ENCODE measurements at regions not wholly inside any gene's neighbourhood (a gene's known extent, or its start where the extent isn't known, plus 50 kb on each side); places are given as distances from the start of the nearest gene placed in this dataset.

DNA sequence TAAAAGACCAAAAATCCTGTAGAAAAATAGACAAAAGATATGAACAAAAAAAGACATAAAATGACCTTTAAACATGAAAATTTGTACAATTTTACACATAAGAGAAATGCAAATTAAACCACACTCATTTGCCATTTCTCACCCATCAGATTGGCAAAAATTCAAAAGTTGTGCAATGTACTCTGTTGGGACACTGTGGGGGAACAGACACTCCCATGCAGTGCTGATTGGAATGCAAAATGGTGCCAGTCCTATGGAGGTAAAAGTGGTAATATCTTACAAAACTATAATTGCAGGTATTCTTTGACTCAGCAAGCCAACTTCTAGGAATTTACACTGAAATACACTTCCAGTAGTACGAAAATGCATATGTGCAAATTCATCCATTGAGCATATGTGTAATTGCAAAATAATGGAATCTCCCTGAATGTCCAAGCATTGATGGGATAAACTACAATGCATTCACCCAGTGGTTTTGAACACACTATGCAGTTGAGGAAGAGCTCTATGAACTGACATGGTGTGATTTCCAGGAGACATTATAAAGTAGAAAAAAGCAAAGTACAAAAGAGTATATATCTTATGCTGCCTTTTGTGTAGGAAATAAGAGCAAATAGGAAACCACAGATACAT lies 201.8 kb upstream of the ZNF521 start:
- H3K27me3 ChIP-seq (ENCODE audit: low read depth): no peaks in the 10 kb centered on the region
- H3K9me3 ChIP-seq (replicated peaks): no peaks in the 10 kb centered on the region
- H3K4me3 ChIP-seq: no peak overlapping the region
- peaks cover 8% of the 10 kb centered on the region for H3K4me1 ChIP-seq
- H3K36me3 ChIP-seq: no peaks in the 10 kb centered on the region
- no peak for DNase-seq
- intact Hi-C loops (cut with micrococcal nuclease): no loop called here
- no peak for TF ChIP-seq CTCF (IDR thresholded peaks at IDR 0.05; ENCODE audit: borderline replicate concordance)
- H3K27ac ChIP-seq (replicated peaks): no peak overlapping the region

DNA sequence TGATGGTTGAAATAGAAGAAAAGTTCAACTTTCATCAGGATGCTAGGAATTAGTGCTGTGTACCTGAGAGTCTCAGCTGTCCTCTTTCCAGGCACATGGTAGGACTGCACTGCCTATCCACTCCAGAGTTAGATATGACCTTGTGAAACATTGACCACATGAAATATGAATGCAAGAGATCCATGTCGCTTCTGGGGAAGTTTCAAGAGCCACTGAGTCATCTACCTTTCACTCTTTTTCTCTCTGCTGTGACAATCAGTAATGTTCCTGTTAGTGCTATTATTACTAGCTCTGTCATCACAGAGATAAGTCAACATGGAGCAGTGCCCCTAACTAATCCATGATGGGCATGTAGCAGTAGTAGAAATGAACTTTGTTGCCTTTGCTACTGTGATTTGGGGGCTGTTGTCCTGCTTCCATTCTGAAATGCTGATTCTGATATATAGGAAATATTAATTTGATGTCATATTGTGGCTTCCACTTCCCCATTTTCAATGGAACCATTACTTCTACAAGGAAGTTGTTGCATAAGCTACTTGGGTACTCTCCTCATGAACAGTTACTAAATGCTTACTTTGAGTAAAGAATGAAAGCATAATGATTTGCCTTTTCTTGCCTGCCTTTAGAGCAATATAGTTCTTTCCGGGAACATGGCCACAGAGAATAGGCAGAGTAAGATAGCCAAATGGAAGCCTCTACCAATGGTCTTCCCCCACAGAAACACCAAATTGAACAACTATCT lies 192.8 kb upstream of the ZNF521 start:
- no peak overlapping the region for H3K27ac ChIP-seq (replicated peaks)
- H3K4me3 ChIP-seq: no peak overlapping the region
- H3K4me1 ChIP-seq: no peaks in the 10 kb centered on the region
- peaks cover 3% of the 10 kb centered on the region for H3K27me3 ChIP-seq (ENCODE audit: low read depth)
- no peaks in the 10 kb centered on the region for H3K9me3 ChIP-seq (replicated peaks)
- no peak for TF ChIP-seq CTCF (IDR thresholded peaks at IDR 0.05; ENCODE audit: borderline replicate concordance)
- DNase-seq: no peak
- intact Hi-C loops (cut with micrococcal nuclease): no loop called here
- H3K36me3 ChIP-seq: no peaks in the 10 kb centered on the region

DNA sequence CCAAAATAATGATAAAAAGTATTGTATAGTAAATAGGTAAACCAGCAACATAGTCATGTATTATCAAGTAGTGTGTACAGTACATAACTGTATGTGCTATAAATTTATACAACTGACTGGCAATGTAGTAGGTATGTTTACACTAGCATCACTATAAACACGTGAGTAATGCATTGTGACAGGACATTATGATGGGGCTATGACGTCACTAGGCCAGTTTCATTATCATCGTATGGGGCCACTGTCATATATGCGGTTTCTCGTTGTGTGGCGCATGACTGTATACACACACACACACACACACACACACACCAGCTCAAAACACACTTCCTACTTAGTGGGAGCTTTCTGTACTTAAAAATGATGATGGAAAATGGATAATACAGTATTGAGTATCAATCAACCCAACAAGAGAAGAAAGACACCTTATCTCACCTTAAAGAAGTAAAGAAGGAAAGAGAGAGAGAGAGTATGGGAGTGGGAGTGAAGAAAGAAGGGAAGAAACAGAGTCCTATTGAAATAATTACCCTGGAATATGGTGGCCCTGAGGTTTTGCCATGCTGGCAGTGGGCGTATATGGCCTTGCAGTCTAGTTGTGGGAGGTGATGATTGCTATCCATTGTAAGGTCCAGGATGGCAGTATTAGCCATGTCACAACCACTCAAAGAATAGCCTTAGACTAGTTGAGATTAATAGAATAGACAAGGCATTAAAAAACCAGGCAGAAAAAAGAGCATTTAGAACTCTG lies 186.4 kb upstream of the ZNF521 start:
- no peak overlapping the region for H3K27ac ChIP-seq (replicated peaks)
- H3K9me3 ChIP-seq (replicated peaks): no peaks in the 10 kb centered on the region
- no peaks in the 10 kb centered on the region for H3K4me1 ChIP-seq
- DNase-seq: no peak
- intact Hi-C loops (cut with micrococcal nuclease): no loop called here
- no peaks in the 10 kb centered on the region for H3K36me3 ChIP-seq
- peaks cover 3% of the 10 kb centered on the region for H3K27me3 ChIP-seq (ENCODE audit: low read depth)
- H3K4me3 ChIP-seq: no peak overlapping the region
- no peak for TF ChIP-seq CTCF (IDR thresholded peaks at IDR 0.05; ENCODE audit: borderline replicate concordance)

- Histone ChIP-seq H3K36me3 (no peaks in the 10 kb centered on the region), H3K4me3 (no peak overlapping the region), H3K27ac (replicated peaks) (no peak overlapping the region), H3K27me3 (ENCODE audit: low read depth) (peaks cover 3% of the 10 kb centered on the region), H3K4me1 (no peaks in the 10 kb centered on the region), H3K9me3 (replicated peaks) (no peaks in the 10 kb centered on the region)
- no peak for TF ChIP-seq CTCF (IDR thresholded peaks at IDR 0.05; ENCODE audit: borderline replicate concordance)
- no peak for DNase-seq
- intact Hi-C loops (cut with micrococcal nuclease): no loop called here
Measured at GRCh38 chr18:25535495-25535894, 183.5 kb upstream of the ZNF521 start.

GRCh38 chr18:25534401-25534800 lies 182.4 kb upstream of the ZNF521 start:
- DNase-seq: no peak
- no peak for TF ChIP-seq CTCF (IDR thresholded peaks at IDR 0.05; ENCODE audit: borderline replicate concordance)
- Histone ChIP-seq H3K4me3 (no peak overlapping the region), H3K36me3 (no peaks in the 10 kb centered on the region), H3K4me1 (no peaks in the 10 kb centered on the region), H3K9me3 (replicated peaks) (no peaks in the 10 kb centered on the region), H3K27ac (replicated peaks) (no peak overlapping the region), H3K27me3 (ENCODE audit: low read depth) (no peaks in the 10 kb centered on the region)
- intact Hi-C loops (cut with micrococcal nuclease): no loop called here
